HG02973 (cell line): ENCODE measurements at regions not wholly inside any gene's neighbourhood (a gene's known extent, or its start where the extent isn't known, plus 50 kb on each side); places are given as distances from the start of the nearest gene placed in this dataset.

Experiments used
- ATAC-seq: cut with Tn5 transposase; IDR thresholded peaks from one replicate; pipeline ENCODE4 v1.9.1; 2021; ENCODE audit warnings: moderate library complexity; ENCODE audit not compliant: unreplicated experiment

DNA sequence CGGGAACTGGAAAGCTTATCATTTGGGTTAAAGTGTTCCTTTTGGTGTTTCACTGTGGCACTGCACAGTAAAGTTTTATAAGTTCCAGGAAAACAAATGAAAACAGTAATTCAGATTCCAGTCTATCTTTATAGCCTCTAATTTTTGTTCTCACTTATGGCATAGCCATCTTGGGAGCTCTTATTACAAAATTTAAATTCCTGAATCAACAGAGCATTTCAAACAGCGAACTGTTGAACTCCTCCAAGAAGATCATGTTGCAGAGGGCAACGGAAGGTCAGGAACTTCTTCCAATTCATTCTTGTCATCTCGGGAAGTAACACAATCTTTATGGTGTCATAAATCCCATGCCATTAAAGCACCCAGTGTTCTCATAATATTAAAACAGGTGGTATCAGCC lies 229.1 kb downstream of the KCNC2 start:
- no peak for ATAC-seq

DNA sequence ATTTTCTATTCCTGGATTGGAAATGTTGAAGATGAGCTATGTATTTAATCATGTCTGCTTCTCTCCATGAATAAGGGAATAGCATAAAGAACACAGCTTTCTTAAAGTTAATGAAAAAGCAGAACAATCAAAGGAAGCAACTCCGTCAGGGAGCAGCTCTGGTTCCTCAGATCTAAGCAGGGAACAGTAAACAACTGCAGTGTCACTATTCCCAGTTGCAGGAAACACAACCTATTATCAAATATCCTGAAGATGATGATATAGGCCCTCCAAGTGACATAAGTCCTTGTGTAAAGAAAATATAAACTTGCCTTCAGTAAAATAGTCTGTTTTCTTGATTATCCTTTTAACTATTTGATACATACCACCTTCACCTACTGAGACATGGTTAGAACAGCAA lies 228.1 kb downstream of the KCNC2 start:
- ATAC-seq: no peak

GRCh38 chr12:74983917-74984316 lies 225.7 kb downstream of the KCNC2 start:
- no peak for ATAC-seq

GRCh38 chr12:74984631-74985030 lies 225.0 kb downstream of the KCNC2 start:
- no peak for ATAC-seq

- ATAC-seq: no peak
Observed at GRCh38 chr12:74985293-74985985, 224.2 kb downstream of the KCNC2 start.

DNA sequence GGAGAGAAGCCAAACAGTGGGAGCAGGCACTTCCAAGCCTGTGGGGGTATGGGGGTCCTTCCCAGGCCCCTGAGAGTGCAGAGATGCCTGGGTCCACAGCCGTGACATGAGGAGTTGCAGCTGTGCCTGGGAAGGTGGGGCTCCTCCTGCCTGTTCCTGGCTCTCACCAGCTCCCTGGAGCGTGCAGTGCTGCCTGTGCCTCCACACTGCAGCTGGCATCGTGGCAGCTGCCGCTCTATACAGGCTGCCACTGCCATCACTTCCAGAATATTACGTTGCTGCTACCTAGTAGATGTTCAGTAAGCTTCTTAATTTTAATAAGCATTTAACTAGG lies 223.7 kb downstream of the KCNC2 start:
- no peak for ATAC-seq

DNA sequence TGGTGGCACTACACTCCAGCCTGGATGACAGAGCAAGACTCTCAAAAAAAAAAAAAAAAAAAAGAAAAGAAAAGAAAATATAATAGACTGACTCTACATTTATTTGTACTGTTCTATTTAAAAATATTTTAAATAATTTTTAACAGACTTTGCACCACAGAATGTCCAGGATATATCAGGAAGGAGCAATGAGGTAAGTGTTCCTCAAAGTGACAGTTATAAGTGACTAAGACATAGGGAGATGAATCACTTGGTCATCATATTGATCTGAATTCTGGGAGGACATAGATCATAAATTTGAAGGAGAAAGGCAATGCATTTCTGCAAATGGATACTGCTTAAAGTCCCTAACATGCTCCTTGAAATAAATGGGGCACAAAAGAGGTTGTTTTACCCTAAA lies 221.5 kb downstream of the KCNC2 start:
- no peak for ATAC-seq
